ENCODE measurements at regions not wholly inside any gene's neighbourhood (a gene's known extent, or its start where the extent isn't known, plus 50 kb on each side); places are given as distances from the start of the nearest gene placed in this dataset.

DNA sequence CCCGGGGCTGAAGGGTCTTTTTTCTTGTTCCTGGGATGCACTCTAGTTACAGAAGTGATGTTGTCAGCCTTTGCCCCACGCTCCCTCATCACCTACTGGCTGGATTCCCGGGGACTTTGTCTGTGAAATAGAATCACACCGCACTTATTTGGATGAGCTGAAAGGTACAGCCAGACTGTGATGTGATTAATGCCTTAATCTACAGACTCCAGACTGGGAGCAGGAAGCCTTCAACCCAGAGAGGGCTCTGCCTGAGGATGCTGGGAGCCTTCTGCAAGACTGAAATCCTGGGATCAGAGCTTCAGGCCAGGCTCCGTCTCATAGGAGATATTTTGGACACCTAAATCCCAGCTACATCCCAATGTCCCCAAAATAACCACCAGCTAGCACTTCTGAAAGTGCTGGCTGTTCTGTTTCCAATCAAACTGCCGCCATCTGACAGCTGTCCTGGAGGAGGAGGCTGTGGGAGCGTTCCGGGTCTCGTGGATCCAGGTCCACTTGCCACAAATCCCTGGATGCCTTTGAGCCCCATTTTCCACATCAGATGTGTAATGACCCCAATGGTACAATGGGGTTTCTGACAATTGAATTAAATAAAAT, 688.5 kb downstream of the TBC1D22A start:
- DNase-seq: no peak

DNA sequence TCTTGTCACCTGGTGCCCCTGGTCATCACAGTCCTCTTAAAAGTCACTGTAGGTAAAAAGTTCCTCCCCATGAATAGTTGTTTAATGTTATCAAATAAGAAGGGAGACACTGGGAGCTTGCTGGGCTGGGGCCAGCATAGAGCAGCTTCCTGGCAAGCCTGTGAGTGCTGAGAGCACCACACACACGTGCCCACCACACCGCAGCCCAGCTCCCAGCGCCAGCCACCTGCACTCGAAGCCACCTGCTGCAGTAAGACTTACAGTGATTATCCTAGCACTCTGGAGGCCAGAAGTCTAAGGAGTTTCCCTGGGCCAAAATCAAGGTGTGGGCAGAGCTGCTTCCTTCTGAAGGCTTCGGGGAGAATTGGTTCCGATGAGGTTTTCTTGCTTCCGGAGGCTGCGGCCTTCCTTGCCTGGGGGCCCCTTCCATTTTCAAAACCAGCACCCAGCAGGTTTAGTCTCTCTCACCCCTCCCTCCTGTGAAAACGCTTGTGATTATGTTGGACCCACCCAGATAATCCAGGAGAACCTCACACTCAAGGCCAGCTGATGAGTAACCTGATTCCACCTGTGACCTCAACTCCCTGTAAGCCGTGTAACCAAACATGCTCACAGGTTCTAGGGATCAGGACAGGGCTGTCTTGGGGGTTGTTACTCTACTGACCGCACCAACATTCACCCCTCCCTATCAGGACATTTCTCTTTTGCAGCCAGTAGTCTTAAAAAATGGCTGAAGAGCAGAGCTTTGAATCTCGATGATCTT, 687.2 kb downstream of the TBC1D22A start:
- no peak for DNase-seq

DNA sequence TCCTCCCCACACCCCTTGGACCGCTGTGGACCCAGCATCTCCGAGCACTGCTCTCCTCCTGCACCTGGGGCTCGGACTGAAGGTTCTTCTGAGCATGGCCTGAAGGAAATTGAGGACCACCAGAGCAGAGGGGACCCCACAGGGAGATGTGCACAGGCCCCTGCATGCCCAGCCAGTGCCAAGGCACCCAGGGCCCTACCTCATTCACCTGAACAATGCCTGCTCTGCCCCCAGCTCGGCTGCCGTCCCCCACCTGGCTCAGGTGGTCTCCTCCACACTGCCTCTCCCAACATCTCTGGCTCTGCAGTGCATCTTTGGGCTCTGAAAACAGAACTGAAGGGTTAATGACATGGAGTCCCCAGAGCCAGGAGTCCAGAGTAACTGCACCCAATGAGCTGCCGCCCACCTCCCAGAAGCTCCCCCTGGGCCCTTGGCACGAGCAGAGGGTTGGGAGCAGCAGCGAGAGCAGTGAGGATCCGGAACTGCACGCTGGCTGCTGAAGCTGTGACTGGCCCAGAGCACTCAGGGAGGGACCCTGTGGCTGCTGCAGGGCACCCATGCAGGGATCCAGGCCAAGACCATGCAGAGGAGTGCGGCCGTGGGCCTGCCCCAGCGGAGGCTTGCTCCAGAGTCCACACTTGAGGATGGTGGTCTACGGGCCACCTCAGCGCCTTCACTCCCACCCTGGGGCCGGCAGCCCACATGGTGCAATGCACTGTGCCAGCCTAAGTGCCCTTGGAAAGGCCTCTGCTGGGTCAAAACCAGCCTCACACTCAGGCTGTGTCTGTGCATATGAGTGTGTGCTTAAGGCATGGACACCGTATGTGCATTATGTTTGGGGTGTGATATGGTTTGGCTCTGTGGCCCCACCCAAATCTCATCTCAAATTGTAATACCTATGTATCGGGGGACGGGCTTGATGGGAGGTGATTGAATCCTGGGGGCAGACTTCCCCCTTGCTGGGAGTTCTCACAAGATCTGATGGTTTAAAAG, 686.1 kb downstream of the TBC1D22A start:
- DNase-seq: no peak

DNA sequence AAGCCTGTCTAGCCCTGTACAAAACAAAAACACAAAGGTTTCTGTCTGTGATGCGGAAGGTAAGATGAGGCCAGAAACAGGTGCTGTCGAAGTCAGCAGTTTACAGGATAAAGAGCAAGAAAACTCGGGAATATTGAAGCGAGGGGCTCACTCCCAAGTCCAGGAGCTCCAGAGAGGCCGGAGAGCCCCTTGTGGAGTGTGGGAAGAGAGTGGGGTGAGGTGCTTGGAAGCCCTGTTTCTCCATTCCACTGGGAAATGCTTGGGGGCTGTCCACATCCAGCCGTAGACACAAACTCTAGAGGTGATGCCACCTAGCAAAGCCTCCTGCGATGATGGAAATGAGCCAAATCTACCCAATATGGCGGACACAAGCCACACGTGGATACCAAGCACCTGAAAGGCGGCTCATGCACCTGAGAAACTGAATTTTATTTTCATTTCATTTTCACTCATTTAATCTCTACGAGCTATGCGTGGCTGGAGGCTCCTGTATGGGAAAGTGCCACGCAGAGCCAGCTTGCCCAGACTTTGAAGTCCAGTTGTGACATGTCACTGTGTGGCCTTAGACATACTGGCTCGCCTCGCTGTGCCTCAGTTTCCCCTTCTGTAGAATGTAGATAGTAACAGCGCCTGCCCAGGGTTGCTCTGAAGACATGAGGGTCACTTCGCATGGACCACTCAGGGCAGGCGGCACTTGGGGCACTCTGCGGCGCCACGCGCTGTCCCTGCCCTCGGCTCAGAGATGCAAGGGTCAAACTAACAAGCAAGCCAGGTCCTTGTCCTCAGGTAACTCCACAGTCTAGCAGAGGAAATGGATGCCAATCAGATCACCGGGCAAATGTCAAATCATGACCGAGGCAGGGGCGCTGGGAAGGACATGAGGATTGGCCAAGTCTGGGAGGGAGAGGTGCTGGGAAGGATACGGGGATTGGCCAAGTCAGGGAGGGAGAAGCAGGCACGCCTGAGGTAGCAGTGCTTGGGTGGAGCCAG, 684.7 kb downstream of the TBC1D22A start:
- no peak for DNase-seq

DNA sequence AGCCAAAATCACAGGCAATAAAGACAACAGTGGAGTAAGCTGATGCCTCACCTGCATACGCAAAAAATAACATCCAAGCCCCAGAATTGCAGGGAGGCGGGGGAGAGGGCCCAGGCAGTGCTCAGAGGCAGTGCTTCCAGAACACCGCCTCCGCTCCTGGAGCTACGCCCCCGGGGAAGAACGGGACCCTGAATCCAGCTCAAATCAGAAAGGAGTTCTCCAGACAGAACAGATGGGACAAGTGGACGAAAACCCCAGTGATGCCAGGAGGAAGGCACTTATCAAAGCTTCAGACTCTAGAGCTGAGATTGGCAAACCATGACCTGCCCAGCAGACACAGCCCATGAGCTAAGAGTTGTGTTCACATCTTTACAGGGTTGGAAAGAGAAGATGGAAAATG, 683.9 kb downstream of the TBC1D22A start:
- DNase-seq: no peak

DNA sequence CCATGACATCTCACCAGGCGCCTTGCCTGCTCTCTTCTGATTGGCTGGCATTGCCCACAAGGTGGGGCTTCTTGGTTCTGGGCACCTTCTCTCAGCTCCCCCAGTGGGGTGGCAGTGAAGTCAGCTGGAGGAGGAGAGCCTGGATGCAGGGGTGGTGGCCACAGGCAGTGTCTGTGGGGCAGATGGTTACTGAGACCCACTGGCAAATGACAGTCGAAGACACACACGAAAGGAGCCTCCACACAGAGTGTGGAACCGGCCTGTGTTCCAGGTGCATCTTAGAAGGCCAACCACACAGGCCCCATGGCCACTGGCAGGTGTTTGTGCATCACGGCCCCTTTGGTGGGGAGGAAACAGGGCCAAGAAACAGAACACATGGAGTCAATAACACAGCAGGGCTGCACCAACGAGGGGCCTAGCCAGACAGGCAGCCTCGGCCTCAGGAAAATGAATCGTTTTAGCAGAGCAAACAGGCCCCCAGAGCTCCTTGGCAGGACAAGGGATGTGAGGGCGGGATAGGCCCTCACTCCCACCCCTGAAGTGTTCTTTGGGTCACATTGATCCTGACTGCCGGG, 683.4 kb downstream of the TBC1D22A start:
- no peak for DNase-seq

DNA sequence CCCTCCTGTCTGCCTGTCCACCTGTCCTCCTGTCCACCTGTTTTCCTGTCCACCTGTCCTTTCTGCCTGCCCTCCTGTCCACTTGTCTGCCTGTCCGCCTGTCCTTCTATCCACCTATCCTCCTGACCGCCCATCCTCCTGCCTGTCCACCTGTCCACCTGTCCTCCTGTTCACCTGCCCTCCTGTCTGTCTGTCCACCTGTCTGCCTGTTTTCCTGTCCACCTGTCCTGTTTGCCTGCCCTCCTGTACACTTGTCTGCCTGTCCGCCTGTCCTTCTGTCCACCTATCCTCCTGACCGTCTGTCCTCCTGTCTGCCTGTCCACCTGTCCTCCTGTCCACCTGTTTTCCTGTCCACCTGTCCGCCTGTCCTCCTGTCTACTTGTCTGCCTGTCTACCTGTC, 682.8 kb downstream of the TBC1D22A start:
- DNase-seq: no peak

DNA sequence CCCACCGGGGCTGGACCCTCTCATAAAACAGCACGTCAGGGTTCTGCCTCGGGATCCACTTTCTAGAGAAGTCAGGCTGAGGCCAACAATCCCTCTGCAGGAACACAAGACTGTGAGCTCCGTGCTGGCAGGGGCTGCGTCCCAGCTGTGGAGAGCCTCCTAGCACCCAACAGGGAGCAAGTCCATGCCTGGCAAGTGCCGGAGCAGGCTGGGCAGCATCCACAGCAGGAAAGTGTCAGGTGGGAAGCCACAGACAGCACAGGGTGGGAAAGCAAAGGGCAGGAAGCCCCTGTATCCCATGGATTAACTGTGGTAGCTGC, 682.3 kb downstream of the TBC1D22A start:
- no peak for DNase-seq

DNA sequence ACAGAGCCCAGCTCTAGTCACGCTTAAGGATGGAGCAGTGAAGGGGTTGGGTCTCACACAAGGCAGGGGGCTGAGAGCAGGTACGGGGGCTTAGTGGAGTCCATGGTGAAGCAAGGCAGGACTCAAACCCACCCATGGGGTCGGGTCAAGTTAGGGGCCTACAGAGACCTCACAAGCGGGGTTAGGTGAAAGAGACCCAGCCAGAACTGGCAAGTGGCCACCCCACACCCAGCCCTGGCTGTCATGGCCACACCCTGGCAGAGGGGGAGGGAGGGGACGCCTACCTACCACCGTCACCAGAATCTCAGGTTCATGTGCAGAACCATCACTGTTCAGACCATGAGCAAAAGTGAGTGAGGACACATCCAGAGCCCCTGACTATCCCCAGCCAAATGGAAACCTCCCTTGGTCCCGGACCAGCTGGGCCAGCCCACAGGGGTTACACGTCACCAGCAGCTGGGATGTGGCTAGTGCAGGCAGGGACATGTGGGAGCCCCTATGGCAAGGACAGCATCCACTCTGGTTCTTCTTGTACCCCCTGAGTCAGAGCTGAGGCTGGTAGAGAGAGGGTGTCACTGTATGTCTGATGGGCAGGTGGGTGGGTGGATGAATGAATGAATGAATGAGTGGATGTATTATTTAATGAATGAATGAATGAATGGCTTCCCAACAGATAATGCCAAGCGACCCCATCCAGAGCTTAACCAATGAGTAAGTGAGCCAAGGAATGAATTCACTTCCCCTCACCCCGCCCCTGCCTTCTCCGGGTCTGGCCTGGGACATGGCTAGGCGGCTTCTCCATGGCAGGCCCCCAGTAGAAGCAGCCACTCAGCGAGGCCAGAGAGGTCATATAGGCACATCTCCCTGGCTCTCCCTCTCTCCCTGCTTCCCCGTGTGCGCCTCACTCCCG, 681.6 kb downstream of the TBC1D22A start:
- DNase-seq: no peak

DNA sequence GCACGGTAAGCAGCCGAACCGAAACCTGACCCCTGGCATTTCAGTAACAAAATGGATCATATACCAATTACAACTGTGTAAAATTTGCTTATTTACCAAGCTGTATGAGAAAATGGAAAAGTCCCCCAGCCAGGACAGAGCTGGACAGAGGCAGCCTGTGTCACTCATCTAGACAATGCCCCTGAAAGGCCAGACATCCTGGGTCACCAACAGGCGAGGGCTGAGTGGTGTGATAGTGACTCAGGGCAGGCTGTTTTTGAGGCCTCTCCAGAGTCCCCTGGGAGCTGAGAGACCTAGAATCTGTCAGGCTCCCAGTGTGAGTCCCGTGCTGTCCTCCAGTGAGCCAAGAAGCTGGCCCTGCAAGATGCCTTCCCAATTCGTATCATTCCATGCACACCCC, 680.4 kb downstream of the TBC1D22A start:
- DNase-seq: no peak

DNA sequence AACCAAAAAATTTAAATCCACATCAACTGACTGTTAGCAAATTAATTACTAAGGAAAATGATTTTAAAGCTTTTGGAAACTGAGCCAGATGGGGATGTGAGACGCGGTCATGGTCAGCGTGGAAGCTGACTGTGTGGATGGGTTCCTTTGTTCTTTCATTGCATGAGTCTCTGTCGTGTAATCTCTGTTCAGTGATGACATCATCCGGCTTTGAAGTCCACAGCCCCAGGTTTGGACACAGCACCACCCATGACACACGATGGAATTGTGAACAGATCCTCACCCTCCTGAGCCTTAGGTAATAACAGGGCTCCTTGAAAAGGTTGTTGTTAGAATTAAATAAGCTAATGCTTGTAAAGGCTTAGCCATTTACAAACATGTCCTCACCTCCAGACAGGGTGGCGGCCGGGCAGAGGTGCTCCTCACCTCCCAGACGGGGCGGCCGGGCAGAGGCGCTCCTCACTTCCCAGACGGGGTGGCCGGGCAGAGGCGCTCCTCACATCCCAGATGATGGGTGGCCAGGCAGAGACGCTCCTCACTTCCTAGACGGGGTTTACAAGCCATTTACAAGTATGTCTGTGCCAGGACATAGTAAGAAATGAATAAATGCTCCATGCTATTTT, 677.3 kb downstream of the TBC1D22A start:
- no peak for DNase-seq

DNA sequence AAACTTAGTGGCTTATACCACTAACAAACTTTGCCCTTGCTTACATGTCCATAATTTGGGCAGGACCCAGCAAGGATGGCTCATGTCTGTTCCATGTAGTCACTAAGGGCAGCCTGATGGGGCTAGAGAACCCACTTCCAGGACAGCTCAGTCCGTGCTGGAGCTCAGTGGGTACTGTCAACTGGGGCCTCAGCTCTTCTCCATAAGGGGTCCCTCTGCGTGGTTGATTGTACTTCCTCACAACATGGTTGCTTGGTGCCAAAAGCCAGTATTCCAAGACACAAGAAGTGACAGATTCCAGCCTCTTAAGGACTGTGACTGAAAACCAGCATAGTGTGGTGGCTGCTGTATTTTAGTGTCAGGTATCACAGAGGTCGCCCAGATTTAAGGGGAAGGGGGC, 675.2 kb downstream of the TBC1D22A start:
- DNase-seq: no peak

DNA sequence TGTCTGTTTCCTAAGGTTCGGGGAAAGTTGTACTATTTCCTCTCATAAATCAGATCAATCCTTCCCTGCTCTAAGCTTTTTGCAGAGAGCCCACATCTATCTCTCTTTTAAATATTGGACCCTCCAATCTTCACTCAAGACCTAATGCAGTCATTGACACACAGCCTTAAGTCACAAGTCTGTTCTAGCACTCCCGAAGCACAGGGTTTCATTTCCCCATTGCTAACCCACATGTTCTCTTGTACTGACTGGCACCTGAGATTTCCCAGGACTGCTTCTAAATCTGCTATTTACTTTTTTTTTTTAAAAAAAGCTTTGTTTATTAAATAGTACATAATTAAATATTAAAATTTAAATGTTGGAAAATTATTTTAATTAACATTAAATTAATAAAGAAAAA, 674.7 kb downstream of the TBC1D22A start:
- no peak for DNase-seq

DNA sequence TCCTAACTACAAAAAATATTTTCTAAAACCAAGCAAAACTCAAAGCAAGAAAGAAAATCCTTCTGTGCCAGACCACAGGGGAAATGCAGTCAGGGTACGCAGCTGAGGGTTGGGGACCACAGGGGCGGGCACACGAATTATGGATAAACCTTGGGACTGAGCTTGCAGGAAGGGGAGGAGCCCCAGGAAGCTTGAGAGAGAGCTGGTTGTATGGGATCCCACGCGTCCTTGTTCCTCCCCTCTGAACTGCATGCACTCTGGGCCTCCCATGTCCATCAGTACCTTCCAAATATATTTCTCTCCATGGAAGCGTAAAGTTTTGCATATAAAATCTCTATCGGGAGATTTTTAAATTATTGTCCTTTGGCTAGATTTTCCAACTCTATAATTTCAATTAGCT, 673.4 kb downstream of the TBC1D22A start:
- DNase-seq: no peak

DNA sequence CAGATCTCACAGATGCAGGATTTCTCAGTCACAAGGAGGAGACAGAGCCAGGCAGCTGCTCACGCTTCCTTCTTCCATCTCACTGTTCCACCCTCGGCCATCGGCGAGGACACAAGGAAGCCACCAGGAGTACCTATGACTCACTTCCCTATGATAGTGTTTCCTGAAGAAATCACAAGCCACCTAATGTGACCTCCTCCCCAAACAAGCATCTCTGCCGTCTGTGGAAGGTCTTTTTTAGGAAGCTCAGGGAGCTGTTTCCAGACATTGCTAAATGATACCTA, 672.7 kb downstream of the TBC1D22A start:
- DNase-seq: no peak

DNA sequence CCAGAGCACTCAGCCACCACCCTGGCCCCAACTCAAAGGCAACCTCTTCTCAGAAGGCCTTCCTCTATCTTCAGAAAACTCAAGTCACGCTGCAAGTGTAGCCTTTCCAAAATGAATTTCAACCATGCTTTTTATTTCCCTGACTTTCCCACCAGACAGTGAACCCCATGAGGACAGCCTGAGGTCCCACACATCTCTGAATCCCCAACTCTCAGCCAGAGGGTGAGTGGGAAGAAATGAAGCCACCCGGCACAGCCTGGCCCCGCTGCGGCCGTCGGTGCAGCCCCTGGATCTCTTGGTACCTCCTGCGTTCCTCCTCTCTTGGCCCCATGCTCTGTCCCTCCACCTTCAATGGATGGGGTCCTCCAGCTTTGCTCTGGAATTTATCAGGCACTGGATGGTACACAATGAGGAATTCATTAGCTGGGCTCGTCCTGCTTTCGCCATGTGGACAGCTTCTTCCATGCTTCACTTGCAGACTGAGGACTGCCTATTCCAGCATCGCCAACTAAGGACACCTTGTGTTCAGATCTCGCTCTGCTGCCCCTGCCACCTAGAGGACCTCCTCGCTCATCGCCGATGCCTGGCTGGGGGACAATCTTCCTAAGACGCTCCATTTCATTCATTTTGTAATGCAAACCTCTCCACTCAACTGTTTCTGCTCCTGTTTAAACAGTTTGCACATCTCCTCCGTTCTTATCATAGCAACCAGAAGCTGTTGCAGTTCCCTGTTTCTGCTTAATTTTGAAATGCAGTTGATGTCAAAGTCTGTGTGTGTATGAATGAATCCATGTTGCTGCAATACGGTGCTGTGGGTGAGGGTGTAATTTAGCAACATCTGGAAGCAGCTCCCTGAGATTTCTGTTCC, 672.1 kb downstream of the TBC1D22A start:
- DNase-seq: no peak

DNA sequence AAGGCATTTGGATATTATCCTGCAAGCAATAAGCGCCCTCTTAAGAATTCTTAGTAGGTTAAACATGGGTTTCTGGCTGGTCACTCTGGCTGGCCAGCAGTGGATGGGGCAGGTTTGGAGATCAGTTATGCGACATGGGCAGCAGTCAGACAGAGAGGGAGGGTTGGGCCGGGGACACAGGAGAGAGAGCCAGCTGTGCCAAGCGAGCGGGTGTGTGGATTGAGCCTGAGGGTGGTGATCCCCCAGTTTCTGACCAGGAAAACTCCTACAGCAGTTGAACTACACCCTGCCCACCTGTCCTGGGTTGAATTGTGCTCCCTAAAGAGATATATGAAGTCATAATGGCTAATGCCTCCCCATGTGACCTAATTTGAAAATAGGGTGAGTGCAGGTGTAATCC, 671.2 kb downstream of the TBC1D22A start:
- DNase-seq: no peak

DNA sequence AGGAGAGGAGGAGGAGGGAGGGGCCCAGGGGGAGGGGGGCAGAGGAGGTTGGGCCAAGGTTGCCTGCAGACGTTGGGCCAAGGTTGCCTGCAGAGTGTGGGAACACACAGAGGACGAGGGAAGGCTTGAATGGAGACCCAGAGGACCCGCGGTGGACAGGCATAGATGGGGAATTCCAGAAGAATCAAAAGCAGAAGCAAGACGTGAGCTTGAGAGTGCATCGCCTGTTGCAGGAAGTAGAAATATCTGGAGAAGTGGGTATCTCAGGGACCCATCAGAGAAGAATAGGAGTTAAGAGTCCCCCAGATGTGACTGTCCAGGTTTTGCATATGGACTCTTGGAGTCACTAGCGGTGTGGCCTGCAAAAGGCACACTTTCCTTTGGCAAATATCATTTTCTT, 670.2 kb downstream of the TBC1D22A start:
- no peak for DNase-seq

DNA sequence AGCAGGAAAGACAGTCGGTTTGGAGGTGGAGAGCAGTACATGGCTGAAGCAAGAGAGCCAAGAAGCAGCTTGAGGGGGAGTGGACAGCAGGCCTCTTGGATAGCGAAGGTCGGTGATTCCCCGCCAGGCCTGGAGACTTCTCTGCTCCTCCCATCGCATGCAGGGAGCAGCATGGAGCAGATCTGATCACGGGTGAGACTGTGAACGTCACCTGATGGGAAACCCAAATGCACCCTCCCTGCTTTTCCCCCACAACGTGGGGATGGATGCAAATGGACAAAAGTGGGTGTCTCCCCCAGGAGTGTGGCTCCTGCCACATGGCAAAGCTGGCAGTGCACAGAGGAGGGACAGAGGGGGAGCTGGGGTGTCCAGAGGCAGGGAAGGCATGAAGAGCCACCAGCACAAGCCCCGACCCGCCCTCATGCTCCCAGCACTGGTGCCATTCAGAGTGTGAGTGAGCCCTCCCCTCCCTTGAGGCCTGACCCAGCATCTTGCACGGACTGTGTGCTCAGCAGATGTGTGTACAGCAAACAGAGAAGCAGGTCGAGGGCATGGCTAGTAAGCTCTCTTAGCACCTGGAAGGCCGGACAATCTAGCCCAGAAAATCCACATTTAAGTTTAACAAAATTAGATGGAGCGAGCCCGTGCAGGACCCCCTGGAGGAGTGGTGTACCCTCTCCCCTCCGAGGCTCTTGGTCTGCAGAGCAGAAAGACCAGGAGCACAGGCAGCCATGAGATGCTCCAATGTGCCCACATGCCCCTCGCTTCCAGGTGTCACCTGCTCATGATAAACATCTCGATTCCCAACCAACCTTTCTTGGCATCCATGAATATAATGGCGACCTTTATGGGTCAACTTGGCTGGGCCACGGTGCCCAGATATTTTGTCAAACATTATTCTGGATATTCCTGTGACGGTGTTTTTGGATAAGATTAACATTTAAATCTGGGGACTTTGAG, 661.7 kb downstream of the TBC1D22A start:
- DNase-seq: no peak

Data from CD4-positive, alpha-beta T cell treated with Interleukin-1 beta for 1 hour (primary cell).